NCI-H1417 treated with DMSO at 0.1 percent for 48 hours (cell line): ENCODE measurements at regions not wholly inside any gene's neighbourhood (a gene's known extent, or its start where the extent isn't known, plus 50 kb on each side); places are given as distances from the start of the nearest gene placed in this dataset.

Experiments used
- DNase-seq: peaks from one replicate; lab custom pipeline; 2025; lab: John Stamatoyannopoulos, UW

GRCh38 chr4:11342401-11342800 is 86.3 kb downstream of the HS3ST1 start:
- no peak for DNase-seq

DNA sequence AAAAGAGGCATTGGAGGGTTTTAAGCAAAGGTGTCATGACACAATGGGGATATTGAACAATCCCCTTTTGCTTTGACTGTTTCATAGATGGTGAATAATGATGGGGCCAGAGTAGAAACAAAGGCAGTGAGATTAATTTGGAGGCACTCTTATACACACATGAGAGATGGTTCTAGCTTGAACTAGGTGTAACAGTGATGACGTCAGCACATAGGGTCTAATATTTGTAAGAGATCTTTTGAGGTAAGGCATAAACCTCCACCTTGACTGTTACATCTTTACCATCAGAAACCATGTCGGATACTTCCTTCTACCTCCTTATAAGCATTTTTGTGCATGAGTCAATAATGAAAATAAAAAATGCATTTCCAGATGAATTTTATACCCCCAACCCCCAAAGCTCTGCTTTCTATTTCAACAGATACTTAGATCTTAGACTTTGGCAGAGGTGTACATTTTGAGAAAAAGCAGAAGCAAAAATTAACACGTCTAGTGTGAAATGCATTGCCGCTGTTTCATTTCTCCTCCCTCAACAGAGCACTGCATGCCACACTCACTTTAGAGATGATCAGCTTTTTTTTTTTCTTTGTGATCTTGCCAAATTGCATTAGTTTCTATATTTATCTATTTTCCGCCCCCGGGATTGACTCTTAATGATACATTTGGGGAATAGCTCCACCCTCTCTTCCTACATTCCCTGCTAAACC is 87.2 kb downstream of the HS3ST1 start:
- DNase-seq: no peak

DNA sequence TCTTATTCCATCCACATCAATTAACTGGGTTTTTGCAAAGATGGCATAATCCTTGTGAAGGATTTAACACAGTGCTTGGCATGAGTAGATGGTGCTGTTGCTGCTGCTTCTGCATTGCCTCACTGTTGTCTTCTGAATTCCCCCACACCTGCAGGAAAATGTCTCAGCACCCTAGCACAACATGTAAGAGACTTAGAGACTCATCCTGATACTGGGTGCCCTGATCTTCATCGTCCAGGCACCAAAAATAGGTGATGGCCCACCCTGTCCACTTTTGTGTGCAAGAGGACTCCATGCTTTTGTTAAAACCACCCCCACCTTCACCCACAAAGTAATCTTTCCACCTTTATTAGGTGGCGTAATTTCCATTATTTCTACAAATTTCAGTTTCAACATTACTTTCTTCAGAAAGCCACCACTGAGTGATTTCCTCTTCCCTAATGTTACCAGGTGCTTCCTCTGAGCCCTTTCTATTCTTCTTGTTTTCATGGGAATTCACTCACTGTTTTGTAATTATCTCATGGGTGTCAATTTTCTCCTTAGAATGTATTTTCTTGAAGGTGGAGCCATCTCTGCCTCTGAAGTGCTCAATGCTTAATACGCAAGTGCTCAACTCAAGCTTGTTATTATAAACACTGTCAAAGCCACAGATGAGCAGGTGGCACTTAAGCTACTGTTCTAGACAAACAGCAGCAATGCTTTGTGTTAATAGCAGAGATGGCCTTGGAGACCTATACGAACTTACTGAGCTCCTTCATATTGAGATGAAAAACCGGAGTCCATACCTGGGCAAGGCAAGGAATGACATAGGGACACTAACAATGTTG is 89.5 kb downstream of the HS3ST1 start:
- DNase-seq: no peak

GRCh38 chr4:11337287-11337686 is 91.4 kb downstream of the HS3ST1 start:
- no peak for DNase-seq

- no peak for DNase-seq
Measured at GRCh38 chr4:11336435-11336834, 92.3 kb downstream of the HS3ST1 start.

GRCh38 chr4:11334887-11335286 is 93.8 kb downstream of the HS3ST1 start:
- no peak for DNase-seq

DNA sequence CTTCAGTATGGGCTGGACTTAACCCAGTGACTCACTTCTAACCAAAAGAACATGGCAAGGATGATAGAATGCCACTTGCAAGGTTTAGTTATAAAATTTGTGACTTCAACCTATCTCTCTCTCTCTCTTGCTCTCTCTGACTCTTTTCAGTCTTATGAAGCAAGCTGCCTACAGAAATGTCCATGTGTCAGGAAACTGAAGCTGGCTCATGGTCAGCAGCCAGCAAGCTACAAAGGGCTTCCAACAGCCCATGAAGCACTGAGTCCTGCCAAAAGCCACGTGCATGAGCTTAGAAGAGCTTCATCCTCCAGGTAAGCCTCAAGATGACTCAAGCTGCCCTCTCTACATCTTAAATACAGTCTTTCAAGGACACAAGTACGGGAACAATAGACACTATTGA is 100.3 kb downstream of the HS3ST1 start:
- no peak for DNase-seq

- DNase-seq: no peak
Measured at GRCh38 chr4:11326021-11326420, 102.7 kb downstream of the HS3ST1 start.

DNA sequence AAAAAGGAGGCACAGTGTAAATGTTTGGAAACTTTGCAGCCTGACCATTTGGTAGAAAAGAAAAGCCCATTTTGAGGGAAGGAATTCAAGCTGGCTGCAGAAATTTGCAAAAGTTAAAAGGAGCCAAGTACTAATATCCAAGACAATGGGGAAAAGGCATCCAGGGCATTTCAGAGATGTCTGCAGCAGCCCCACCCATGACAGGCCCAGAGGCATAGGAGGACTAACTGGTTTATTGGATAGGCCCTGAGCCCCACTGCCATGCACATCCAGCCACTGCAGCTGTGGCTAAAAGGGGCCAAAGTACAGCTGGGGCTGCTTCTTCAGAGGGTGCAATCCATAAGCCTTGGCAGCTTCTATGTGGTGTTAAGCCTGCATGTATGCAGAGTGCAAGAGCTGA is 104.9 kb downstream of the HS3ST1 start:
- DNase-seq: no peak

DNA sequence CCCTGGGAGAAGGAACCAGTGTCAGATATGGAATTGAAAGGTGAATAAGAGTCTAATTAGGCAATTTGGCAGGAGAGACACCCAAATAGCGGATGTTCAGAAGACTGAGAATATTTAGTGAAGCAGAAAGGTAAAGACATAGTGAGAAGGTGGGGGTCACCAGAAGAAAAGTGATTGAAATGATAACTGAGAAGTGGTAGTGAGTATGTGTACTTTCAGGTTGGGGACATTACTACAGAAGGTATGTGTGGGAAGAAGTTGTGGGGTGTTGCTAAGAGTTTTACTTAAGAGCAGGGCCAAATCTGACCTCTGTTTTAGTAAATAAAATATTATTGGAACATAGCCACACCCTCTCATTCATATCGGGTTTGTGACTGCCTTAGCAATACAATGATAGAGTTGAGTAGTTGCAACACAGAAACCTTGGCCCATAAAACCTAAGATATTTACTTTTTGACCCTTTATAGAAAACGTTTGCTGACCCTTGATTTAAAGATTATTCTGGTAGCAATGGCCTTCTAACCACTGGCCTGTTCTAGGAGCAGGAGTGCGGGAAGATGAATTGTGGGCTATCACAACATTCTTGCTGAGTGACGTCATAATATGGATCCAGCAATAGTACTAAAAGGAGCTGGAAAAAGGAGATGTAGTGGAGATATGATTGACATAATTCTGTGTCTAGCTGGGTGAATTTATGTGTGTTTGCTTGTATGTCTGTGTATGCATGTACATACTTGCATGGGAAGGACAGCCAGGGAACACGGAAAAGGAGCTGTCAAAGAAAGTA is 115.3 kb downstream of the HS3ST1 start:
- no peak for DNase-seq

GRCh38 chr4:11312389-11312788 is 116.3 kb downstream of the HS3ST1 start:
- no peak for DNase-seq

- DNase-seq: no peak
Measured at GRCh38 chr4:11301075-11301660, 127.5 kb downstream of the HS3ST1 start.

- no peak for DNase-seq
Measured at GRCh38 chr4:11299836-11300235, 128.9 kb downstream of the HS3ST1 start.

GRCh38 chr4:11299016-11299415 is 129.7 kb downstream of the HS3ST1 start:
- no peak for DNase-seq

DNA sequence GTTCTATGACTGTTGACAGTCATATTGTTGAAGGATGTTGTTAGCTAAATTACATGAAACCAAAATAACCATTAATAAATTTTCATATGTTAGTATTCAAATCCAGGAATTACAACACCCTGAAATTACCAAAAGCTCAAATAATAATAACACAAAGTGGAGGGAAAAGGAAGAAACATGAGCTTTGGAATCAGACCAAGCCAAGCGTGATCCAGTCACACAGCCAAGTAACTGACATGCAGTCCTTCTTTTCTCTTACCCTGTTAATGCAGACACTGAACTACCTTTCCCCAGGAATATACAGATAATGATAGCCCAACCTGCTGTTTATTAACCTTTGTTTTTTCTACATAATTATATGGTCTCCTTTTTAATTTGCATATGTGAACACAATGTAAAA is 130.2 kb downstream of the HS3ST1 start:
- DNase-seq: no peak

DNA sequence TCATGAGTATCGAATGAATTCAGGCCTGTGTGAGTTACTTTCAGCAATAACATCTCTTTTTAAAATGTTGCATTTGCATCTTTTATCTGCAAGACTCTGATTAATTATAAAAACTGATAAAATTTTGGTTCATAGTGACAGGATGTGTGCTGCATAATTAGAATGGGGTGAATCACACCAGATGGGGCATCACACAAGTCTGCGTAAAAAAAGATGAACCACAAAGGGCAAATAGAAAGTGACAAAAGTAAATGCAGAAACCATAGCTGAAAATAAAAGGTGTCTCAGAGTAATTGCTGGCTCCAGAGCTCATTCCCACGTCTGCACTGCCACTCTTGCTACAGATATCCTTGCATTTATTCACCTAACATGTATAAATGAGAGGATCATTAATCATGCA is 131.1 kb downstream of the HS3ST1 start:
- no peak for DNase-seq

GRCh38 chr4:11297201-11297600 is 131.5 kb downstream of the HS3ST1 start:
- DNase-seq: no peak

DNA sequence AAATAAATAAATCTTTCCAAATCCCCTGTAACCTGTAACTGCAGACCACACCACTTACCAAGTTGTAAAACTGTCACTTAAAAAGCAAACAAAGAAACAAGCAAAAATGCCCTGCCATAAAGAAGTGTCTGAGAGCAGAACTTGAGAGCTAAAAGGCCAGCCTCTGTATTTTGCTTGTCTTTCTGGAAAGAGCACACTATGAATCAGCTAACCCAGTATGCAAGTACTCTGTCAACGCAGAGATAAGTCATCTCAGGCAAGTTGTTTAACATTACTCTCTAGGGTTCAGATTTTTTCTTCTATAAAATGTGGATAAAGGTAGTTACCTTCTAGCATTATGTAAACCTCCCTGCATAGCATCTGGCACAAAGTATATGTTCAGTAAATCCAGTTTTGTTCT is 134.8 kb downstream of the HS3ST1 start:
- no peak for DNase-seq

GRCh38 chr4:11287055-11287454 is 141.6 kb downstream of the HS3ST1 start:
- no peak for DNase-seq

DNA sequence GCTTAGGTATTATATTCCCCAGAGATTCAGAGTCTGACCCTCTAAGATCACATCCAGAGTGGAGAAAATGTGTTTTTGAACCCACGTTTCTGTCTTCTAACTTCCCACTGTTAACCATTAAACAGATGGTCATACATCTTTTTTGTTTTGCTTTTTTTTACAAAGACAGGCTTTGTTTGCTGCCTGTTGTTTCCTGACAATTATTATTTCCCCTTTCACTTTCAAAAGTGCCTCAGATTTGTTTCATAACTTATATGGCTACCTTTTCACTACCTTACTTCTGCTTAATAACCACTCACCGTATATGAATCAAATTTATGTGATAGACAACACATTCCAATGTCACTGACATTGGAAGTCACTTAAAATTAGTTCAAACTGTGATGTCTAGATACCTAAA is 142.2 kb downstream of the HS3ST1 start:
- DNase-seq: no peak

DNA sequence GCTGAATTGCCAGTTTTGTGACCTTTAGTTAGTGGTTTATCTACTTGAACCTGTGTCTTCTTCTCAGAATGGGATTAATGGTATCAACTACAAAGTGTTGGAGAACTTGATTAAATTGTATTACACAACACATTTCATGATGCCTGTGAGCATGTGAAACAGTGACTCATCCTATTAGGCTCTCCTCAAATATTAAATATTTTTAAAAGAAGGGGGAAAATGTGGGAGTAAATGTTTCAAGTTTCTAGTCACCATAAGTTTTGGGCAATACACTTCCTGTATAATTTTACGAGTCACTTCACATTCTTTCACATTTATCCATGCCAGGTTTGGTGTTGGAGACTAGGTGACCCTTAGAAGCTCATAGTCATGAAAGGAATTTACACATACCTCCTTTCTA is 147.0 kb downstream of the HS3ST1 start:
- DNase-seq: no peak

DNA sequence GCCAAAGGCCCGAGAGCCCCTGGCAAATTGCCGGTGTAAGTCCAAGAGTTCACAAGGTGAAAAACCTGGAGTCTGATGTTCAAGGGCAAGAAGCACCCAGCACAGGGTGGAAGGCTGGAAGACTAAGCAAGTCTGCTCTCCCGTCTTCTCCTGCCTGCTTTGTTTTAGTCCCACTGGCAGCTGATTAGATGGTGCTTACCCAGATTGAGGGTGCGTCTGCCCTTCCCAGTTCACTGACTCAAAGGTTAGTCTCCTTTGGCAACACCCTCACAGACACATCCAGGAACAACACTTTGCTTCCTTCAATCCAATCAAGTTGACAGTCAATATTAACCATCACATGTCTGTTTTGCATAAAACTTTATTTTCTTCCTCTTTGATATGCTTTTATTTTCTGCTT is 157.4 kb downstream of the HS3ST1 start:
- DNase-seq: no peak
